WERI-Rb-1 (cell line): ENCODE measurements at regions not wholly inside any gene's neighbourhood (a gene's known extent, or its start where the extent isn't known, plus 50 kb on each side); places are given as distances from the start of the nearest gene placed in this dataset.
A peak's percentile ranks its signal among the peaks of the same experiment; 100 is the strongest.

ENCODE experiments used
- DNase-seq: peaks from one replicate; pipeline ENCODE4 v3.0.0-alpha.2; 2020
- H3K27ac ChIP-seq: fragments of 250-450 bp; sonication (Bioruptor Pico); 2 replicates; pipeline ENCODE4 v1.5.1; 2020; ENCODE audit warnings: mild to moderate bottlenecking, moderate library complexity
- H3K27me3 ChIP-seq: fragments of 250-450 bp; sonication (Bioruptor Pico); 2 replicates; pipeline ENCODE4 v1.5.1; 2021; ENCODE audit warnings: mild to moderate bottlenecking, low read depth, moderate library complexity; ENCODE audit not compliant: insufficient read depth, severe bottlenecking
- H3K36me3 ChIP-seq: fragments of 250-450 bp; sonication (Bioruptor Pico); 2 replicates; pipeline ENCODE4 v1.5.1; 2020; ENCODE audit warnings: mild to moderate bottlenecking, moderate library complexity
- H3K4me3 ChIP-seq: 2 replicates; pipeline ENCODE4 v1.5.1; 2011; ENCODE audit warnings: low read depth, mild to moderate bottlenecking, control low read depth, low read length
- H3K9me3 ChIP-seq: fragments of 250-450 bp; sonication (Bioruptor Pico); 2 replicates; pipeline ENCODE4 v1.5.1; 2021; ENCODE audit warnings: mild to moderate bottlenecking, moderate library complexity; ENCODE audit not compliant: severe bottlenecking
- TF ChIP-seq, protein P1 (sequence below): IDR thresholded peaks from 2 replicates; pipeline ENCODE4 v1.5.1; 2011; ENCODE audit warnings: low read depth, mild to moderate bottlenecking, control low read depth, inconsistent platforms, low read length

- Histone ChIP-seq H3K27me3 (no peaks in the 10 kb centered on the region), H3K4me3 (no peak overlapping the region), H3K36me3 (no peaks in the 10 kb centered on the region), H3K27ac (no peak overlapping the region), H3K9me3 (no peaks in the 10 kb centered on the region)
- DNase-seq, result no peak
- TF ChIP-seq, protein P1, sequence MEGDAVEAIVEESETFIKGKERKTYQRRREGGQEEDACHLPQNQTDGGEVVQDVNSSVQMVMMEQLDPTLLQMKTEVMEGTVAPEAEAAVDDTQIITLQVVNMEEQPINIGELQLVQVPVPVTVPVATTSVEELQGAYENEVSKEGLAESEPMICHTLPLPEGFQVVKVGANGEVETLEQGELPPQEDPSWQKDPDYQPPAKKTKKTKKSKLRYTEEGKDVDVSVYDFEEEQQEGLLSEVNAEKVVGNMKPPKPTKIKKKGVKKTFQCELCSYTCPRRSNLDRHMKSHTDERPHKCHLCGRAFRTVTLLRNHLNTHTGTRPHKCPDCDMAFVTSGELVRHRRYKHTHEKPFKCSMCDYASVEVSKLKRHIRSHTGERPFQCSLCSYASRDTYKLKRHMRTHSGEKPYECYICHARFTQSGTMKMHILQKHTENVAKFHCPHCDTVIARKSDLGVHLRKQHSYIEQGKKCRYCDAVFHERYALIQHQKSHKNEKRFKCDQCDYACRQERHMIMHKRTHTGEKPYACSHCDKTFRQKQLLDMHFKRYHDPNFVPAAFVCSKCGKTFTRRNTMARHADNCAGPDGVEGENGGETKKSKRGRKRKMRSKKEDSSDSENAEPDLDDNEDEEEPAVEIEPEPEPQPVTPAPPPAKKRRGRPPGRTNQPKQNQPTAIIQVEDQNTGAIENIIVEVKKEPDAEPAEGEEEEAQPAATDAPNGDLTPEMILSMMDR, result no peak
These were observed 246.8 kb downstream of the BUD13 start for GRCh38 chr11:116525961-116526495.

GRCh38 chr11:116519499-116519898 is 253.3 kb downstream of the BUD13 start:
- TF ChIP-seq, protein P1, result no peak
- no peaks in the 10 kb centered on the region for H3K27me3 ChIP-seq
- no peak for DNase-seq
- H3K9me3 ChIP-seq, result no peaks in the 10 kb centered on the region
- no peak overlapping the region for H3K27ac ChIP-seq
- H3K4me3 ChIP-seq, result no peak overlapping the region
- no peaks in the 10 kb centered on the region for H3K36me3 ChIP-seq

DNA sequence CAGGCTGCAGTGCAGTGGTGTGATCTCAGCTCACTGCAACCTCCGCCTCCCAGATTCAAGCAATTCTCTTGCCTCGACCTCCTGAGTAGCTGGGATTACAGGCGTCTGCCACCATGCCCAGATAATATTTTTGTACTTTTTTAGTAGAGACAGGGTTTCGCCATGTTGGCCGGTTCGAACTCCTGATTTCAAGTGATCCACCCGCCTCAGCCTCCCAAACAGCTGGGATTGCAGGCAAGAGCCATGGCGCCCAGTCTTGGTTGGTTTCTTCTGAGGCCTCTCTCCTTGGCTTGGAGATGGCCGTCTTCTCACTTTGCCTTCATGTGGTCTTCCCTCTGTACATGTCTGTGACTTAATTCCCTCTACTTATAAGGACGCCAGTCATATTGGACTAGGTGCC is 254.6 kb downstream of the BUD13 start:
- Histone ChIP-seq H3K27ac (peak overlapping the region; percentile 75), H3K36me3 (no peaks in the 10 kb centered on the region), H3K27me3 (no peaks in the 10 kb centered on the region), H3K4me3 (no peak overlapping the region), H3K9me3 (no peaks in the 10 kb centered on the region)
- no peak for DNase-seq
- TF ChIP-seq, protein P1, result no peak

GRCh38 chr11:116517584-116517983 is 255.2 kb downstream of the BUD13 start:
- TF ChIP-seq, protein P1, result no peak
- no peak for DNase-seq
- Histone ChIP-seq H3K27ac (peak overlapping the region; percentile 75), H3K9me3 (no peaks in the 10 kb centered on the region), H3K36me3 (no peaks in the 10 kb centered on the region), H3K27me3 (no peaks in the 10 kb centered on the region), H3K4me3 (no peak overlapping the region)

DNA sequence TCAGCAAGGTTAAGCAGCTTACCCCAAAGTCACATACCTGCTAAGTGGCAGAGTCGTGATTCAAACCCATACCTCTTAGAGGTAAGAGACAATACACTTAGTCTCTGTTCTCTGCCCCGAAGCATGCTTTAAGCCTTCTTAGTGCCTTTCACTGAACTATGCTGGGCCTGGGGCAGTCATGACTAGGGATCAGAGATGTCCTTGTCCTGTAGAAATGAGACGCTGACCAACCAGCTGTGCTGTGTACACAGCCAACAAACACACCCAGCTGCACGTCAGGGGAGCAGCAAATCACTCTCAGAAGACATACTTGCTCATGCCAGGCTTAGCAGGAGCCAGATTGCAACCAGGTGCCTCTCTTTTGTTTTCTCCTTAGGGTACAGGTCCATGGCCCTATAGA is 255.7 kb downstream of the BUD13 start:
- Histone ChIP-seq H3K27me3 (no peaks in the 10 kb centered on the region), H3K27ac (peak overlapping the region; percentile 75), H3K9me3 (no peaks in the 10 kb centered on the region), H3K4me3 (no peak overlapping the region), H3K36me3 (no peaks in the 10 kb centered on the region)
- TF ChIP-seq, protein P1, result no peak
- DNase-seq, result peak; percentile 87

DNA sequence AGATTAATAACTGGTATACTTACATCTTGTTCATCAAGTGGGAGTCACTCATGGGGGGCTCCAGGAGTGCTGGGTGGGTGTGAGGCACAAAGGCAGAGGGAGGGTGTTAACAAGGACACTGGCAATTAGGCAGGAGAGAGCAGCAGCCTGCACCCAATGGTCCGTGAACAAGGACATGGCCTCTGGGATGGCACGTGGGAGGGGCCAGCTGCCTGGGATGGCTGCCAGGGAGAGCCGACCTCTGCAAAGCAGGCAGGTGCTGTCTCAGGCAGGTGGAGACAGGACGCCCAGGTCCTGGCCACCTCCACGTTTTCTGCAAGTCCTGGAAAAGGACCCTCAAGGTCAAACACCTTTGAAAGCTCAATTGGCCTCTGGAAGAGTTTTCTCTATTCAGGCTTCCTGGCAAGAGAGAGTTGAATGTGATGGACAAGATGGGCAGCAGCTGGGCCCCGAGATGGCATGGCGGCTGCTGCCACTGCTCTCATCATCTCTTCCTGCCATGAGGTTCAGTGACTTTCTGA is 257.1 kb downstream of the BUD13 start:
- no peaks in the 10 kb centered on the region for H3K9me3 ChIP-seq
- no peaks in the 10 kb centered on the region for H3K27me3 ChIP-seq
- TF ChIP-seq, protein P1, result no peak
- H3K4me3 ChIP-seq, result no peak overlapping the region
- no peaks in the 10 kb centered on the region for H3K36me3 ChIP-seq
- peak overlapping the region; percentile 47; the same call in 1 of the 2 replicates for H3K27ac ChIP-seq
- DNase-seq, result no peak
